NCI-H345 treated with DMSO at 0.1 percent for 48 hours (cell line): ENCODE measurements at regions not wholly inside any gene's neighbourhood (a gene's known extent, or its start where the extent isn't known, plus 50 kb on each side); places are given as distances from the start of the nearest gene placed in this dataset.

ENCODE experiments used
- DNase-seq: peaks from one replicate; lab custom pipeline; 2025; ENCODE audit not compliant: unreplicated experiment; lab: John Stamatoyannopoulos, UW

GRCh38 chr13:106182404-106182803, 353.1 kb downstream of the EFNB2 start:
- DNase-seq, result no peak

DNA sequence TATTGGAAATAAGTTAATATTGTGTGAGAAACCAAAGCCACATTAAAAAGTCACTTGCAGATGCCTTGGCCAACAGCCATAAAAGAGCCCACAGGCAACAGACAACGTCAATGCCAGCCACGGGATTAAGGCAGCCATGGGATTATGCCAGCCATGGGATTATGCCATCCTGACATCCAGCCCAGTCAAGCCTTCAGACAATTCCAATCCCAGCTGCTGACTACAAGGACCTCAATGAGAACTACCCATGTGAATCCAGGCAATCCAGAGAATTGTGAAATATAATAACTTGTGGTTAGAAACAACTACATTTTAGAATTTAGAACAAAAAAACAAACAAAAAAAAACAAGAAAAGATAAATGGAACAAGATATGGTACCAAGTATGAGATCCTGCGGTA, 356.6 kb downstream of the EFNB2 start:
- DNase-seq, result no peak

- no peak for DNase-seq
Observed at GRCh38 chr13:106177146-106177545, 358.3 kb downstream of the EFNB2 start.

DNA sequence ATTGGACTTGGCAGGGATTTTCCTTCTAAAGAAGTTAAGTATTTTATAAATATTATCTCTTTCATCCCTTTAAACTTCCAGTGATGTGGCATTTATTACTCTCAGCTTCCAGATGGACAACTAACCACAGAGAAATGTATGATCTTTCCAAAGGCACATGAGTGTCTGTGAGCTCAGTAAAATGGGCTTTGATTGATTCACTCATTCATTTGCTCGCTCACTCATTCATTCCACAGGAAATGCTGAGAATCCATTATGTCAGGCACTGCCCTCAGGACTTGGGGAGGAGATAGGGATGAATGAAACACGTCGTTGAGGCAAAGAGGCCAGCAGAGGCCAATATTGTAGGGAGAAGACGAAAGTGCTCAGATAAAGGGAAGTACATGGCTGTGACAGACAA, 359.3 kb downstream of the EFNB2 start:
- no peak for DNase-seq

DNA sequence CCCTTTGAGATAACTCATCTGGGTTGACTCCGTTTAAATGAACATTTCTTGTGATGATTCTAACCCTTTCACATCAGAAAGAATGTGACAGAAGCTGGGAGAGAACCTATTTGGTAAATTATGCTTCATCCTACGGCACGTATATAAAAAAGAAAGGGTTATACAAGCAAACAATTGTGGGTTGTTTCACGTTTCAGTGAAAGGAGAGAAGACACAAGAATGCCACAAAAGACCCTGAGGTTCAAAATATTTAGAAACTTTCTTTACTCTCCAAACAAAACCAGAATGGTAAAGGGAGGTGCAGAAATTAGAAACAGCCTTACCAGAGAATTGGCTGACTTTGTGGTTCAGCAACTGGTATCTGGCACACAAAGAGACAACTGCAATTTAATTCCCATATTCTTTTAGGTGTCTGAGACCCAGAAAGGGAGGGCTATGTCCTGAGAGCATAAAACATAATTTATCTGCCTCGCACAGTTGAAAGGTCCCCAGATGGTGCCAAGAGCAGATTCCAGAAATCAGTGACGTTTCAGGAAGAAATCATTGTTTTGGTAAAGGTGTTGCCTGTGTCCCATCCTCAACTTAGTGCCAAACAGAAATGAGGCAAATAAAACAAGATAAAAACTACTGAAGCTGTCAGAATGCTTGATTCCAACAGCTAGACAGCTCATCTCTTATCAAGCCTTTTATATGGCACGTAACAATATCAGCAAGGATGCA, 361.4 kb downstream of the EFNB2 start:
- DNase-seq, result no peak

GRCh38 chr13:106173346-106173745, 362.1 kb downstream of the EFNB2 start:
- no peak for DNase-seq

DNA sequence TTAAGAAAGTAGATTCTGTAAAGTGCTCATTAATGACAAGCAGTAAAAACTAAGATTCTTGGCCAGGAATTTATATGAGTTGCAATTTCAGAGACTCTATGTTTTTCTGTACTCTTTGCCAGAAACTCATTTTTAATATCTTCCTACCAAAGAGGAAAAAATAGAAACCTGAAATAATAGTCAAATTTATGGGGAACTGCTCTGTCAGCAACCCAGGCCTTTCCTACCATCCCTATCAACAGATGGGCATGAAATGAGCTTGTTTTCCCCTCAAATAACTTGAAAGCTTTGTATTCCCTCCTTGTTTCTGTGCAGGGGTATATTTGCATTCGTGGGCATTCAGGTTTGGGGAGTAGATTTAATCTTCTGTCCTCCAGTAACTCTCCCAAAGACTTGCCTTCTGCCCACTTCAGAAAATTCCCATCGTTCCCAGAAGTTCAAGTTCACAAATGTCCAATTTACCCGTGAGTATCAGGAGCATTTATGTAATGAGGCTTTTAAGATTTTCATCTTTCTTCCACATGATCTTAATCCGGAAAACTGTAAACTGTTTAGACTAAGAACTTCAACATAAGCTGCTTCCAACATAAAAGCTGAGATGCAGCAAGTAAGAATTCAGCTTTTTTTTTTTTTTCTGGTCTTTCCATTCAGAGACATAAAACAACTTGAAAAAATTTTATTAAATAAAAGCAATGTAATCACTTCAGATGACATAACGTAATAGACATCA, 363.1 kb downstream of the EFNB2 start:
- no peak for DNase-seq

GRCh38 chr13:106163426-106163825, 372.0 kb downstream of the EFNB2 start:
- no peak for DNase-seq

DNA sequence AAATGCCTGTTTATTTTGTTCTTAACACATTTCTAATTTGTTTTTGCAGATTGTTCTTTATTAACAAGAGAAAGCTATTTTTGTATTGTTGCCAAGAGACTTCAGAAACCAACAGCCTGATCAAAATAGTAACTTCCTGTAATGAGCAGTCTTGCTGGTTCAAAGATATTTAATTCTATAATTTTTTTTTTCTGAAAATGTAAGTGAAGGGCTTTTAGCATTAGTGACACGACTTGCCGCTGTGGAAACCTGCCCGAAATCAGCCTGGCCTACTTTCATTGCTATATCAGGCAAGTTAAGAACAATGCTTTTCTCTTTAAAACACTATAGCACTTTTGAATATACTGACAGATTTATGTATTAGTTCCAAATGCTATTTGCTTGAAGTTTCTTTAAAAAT, 374.3 kb downstream of the EFNB2 start:
- DNase-seq, result no peak

DNA sequence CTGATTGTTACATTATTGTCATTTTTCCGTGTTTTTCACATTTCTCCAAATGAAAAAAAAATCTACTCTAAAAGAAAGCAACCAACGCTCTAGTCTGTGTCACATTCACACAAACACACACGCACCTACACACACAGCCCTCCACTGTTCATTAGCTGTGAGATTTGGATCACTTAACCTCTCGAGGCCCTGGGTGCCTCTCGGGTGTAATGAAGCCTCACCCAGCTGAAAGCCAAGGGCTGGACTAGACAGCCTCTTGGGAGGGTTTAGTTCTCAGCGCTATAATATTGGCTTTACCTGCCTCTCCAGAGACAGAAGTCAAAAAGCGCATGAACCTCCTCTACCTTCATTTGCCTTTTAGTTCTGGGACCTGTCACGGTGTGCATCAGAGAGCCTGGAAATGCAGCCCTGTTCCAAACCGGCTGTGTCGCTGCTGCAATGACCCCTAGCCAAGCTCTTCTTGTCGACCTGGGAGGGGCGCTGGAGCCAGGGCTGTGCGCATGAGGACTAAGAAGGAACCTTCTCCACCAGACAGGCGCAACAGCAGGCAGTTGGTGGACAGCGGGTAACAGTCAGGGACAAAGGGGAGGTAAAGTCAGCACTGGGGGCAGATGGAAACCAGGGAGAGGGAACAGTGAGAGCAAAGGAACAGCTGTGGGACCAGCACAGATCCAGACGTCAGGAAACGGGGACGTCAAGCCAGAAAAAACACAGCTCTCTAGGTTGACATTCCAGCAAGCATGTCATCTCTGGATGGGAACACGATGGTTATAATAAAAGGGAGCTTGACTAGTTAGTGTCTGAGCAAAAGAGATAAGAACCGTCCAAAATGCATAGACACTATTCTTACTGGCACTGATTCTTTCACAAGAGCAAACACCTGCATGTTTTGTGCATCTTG, 375.9 kb downstream of the EFNB2 start:
- DNase-seq, result no peak

GRCh38 chr13:106156468-106156867, 379.0 kb downstream of the EFNB2 start:
- no peak for DNase-seq

- DNase-seq, result no peak
Observed at GRCh38 chr13:106155411-106155810, 380.1 kb downstream of the EFNB2 start.

GRCh38 chr13:106153876-106154275, 381.6 kb downstream of the EFNB2 start:
- no peak for DNase-seq

DNA sequence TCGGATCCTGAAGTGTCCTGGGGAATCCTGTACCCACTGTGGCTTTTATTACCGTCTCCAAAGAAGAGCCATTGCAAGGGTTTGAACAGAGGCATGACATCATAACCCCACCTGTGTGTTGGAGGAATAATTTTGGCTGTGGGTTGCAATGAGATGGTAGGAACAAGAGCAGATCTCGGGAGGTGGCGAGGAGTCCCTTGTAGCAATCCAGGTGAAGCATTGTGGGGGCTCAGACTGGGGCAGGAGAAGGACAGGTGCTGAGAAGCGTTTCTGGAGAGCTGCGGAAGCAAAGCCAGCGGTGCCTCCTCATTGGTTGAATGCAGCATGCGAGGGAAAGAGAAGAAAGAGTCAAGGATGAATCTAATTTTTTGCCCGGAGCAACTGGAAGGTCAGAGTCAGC, 382.4 kb downstream of the EFNB2 start:
- no peak for DNase-seq

DNA sequence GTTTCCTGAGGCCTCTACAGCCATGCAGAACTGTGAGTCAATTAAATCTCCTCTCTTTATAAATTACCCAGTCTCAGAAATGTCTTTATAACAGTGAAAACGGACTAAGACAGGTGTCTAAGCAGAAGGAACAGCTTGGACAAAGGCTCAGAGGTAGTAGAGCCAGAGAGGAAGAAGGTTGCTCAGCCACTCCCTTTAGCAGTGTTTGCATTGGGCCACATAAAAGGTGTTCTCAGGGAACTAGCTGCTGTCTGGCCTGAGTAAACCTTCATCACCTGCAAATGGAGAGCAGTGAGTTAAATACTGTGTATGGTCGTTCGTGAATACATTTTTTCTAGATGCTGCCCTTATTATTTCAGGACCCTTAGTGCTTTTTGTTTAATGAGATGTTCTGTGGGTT, 383.4 kb downstream of the EFNB2 start:
- DNase-seq, result no peak

- DNase-seq, result no peak
Observed at GRCh38 chr13:106151056-106151699, 384.3 kb downstream of the EFNB2 start.

DNA sequence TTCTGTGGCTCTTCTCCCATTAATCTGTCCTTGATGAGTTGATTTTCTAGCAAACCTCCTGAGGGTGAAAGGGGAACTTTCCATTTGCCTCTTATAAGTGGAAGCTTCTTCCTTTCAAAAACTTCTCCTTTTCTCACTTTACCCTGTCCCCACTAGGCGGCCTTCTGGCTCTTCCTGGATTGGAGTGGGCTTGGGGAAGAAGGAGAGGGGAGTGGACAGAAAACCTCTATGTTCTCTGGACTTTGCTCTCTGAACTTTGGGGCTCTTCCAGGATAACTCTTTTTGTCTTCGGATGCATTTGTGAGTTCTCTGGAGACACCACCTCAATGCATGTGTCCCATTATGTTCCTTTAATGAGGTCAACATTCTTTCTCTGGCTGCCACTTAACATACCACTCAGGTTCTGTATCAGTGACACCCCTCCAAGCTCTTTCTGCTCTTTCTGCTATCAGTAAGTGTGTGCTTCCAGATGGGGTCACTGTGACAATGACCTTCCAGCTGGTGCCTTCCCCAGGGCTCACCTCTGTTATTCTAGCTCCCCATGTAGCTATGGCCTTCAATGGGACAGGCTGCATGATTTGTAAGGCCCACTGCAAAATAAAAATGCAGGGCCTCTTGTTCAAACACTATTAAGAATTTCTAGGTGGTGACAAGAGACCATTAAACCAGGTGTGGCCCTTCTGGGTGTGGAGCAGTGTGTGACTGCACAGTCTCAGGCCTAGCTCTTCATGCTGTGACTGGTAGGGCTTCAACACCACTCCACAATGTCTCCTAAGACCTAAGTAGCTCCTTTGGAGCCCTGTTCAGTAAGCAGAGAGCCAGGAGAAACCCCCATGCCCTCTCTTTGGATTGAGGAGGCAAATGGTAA, 389.2 kb downstream of the EFNB2 start:
- no peak for DNase-seq

DNA sequence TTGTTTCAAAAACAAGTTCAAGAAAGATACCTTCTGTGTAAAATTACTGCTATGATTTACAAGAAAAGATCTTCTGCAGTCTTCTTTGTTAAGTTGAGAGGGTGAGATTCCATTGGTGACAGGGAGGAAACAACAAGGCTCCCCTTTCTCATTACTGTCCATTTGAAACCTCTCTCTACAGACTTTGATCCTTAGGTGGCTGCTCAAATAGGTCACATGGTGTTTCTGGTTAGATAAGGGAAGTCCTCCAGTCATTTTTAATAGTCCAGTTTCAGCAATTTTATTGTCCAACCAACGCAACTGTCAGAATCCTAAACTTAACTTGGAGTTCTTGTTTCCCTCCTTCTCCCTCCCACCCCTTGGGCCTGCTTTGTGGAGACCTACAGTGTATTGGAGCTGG, 390.4 kb downstream of the EFNB2 start:
- no peak for DNase-seq

GRCh38 chr13:106143930-106144709, 391.3 kb downstream of the EFNB2 start:
- DNase-seq, result peak; percentile 63
